Vagina (tissue), 2 donors: ENCODE measurements at regions not wholly inside any gene's neighbourhood (a gene's known extent, or its start where the extent isn't known, plus 50 kb on each side); places are given as distances from the start of the nearest gene placed in this dataset.

Experiments used
- DNase-seq, 2 donors: peaks; one replicate each; pipeline ENCODE4 v3.0.0-alpha.2; 2017; ENCODE audit errors: extremely low spot score in 2 of 2
- H3K27ac ChIP-seq: fragments of 200-600 bp; sonication (generic); one replicate; pipeline ENCODE4 v1.5.1; 2019
- H3K27me3 ChIP-seq: fragments of 200-600 bp; sonication (generic); one replicate; pipeline ENCODE4 v1.5.1; 2019
- H3K36me3 ChIP-seq, 2 donors: fragments of 200-600 bp; sonication (generic); one replicate each; pipeline ENCODE4 v1.5.1; 2017 to 2019
- H3K4me1 ChIP-seq: fragments of 200-600 bp; sonication (generic); one replicate; pipeline ENCODE4 v1.5.1; 2019
- H3K4me3 ChIP-seq, 2 donors: fragments of 200-600 bp; sonication (generic); 1 replicate in 1 of 2; 2 replicates in 1 of 2; pipeline ENCODE4 v1.5.1; 2016 to 2019
- H3K9me3 ChIP-seq: fragments of 200-600 bp; sonication (generic); one replicate; pipeline ENCODE4 v1.5.1; 2019
- CTCF ChIP-seq, 3 experiments: fragments of 450-650 bp in 2 of 3; fragments of 200-600 bp in 1 of 3; sonication (generic) in 1 of 3; IDR thresholded peaks; one replicate each; pipeline ENCODE4 v1.5.1; 2017 to 2019; ENCODE audit warnings: antibody characterized with exemption in 3 of 3, mild to moderate bottlenecking in 2 of 3, moderate library complexity in 2 of 3
- POLR2A ChIP-seq, 2 donors: fragments of 450-650 bp; IDR thresholded peaks; one replicate each; pipeline ENCODE4 v1.6.1; 2017; ENCODE audit warnings: antibody characterized with exemption in 2 of 2, mild to moderate bottlenecking in 2 of 2, moderate library complexity in 2 of 2
- POLR2AphosphoS5 ChIP-seq, 2 donors: sonication (generic); formaldehyde crosslinking; IDR thresholded peaks; one replicate each; pipeline ENCODE4 v1.9.0; 2017; ENCODE audit warnings: antibody characterized with exemption in 2 of 2, mild to moderate bottlenecking in 2 of 2, low read depth in 1 of 2; ENCODE audit not compliant: insufficient read depth in 1 of 2
- intact Hi-C: fragments of 100-400 bp; cut with DNase I; formaldehyde crosslinking; loops from one replicate; pipeline ENCODE4 v1.15.1; 2023

GRCh38 chr2:80715433-80715832 lies 410.9 kb upstream of the LRRTM1 start:
- Histone ChIP-seq H3K27me3 (no peaks in the 10 kb centered on the region), H3K4me1 (no peaks in the 10 kb centered on the region), H3K27ac (no peak overlapping the region), H3K4me3 (no peak overlapping the region), H3K9me3 (no peaks in the 10 kb centered on the region), H3K36me3 (no peaks in the 10 kb centered on the region)
- TF ChIP-seq POLR2AphosphoS5 (IDR thresholded peaks at IDR 0.05; ENCODE audit: insufficient read depth in 1 of 2, low read depth in 1 of 2), result no peak
- DNase-seq, result no peak
- intact Hi-C loops, result no loop called here

- Histone ChIP-seq H3K27ac (no peak overlapping the region), H3K4me1 (no peaks in the 10 kb centered on the region), H3K9me3 (no peaks in the 10 kb centered on the region), H3K36me3 (no peaks in the 10 kb centered on the region), H3K4me3 (no peak overlapping the region), H3K27me3 (no peaks in the 10 kb centered on the region)
- no peak for DNase-seq
- TF ChIP-seq POLR2A (IDR thresholded peaks at IDR 0.05), result no peak
- no peak for TF ChIP-seq CTCF (IDR thresholded peaks at IDR 0.05)
- no peak for TF ChIP-seq POLR2AphosphoS5 (IDR thresholded peaks at IDR 0.05; ENCODE audit: insufficient read depth in 1 of 2, low read depth in 1 of 2)
- intact Hi-C loops, result no loop called here
These were observed 407.4 kb upstream of the LRRTM1 start for GRCh38 chr2:80711915-80712314.

- no peak for TF ChIP-seq POLR2A (IDR thresholded peaks at IDR 0.05)
- no peak for TF ChIP-seq POLR2AphosphoS5 (IDR thresholded peaks at IDR 0.05; ENCODE audit: insufficient read depth in 1 of 2, low read depth in 1 of 2)
- TF ChIP-seq CTCF (IDR thresholded peaks at IDR 0.05), result no peak
- intact Hi-C loops, result no loop called here
- H3K4me1 ChIP-seq, result no peaks in the 10 kb centered on the region
These were observed 402.4 kb upstream of the LRRTM1 start for GRCh38 chr2:80706951-80707350.

GRCh38 chr2:80706541-80706940 lies 402.0 kb upstream of the LRRTM1 start:
- no peak overlapping the region for H3K27ac ChIP-seq
- no peak for TF ChIP-seq CTCF (IDR thresholded peaks at IDR 0.05)
- TF ChIP-seq POLR2A (IDR thresholded peaks at IDR 0.05), result no peak
- no peak for TF ChIP-seq POLR2AphosphoS5 (IDR thresholded peaks at IDR 0.05; ENCODE audit: insufficient read depth in 1 of 2, low read depth in 1 of 2)
- no peak overlapping the region for H3K4me3 ChIP-seq
- intact Hi-C loops, result no loop called here
- H3K27me3 ChIP-seq, result no peaks in the 10 kb centered on the region
- H3K9me3 ChIP-seq, result no peaks in the 10 kb centered on the region
- H3K36me3 ChIP-seq, result no peaks in the 10 kb centered on the region
- H3K4me1 ChIP-seq, result no peaks in the 10 kb centered on the region
- no peak for DNase-seq

More at GRCh38 chr2:80706951-80707350, 402.4 kb upstream of the LRRTM1 start:
- no peak for DNase-seq
- no peak overlapping the region for H3K27ac ChIP-seq
- H3K4me3 ChIP-seq, result no peak overlapping the region
- no peaks in the 10 kb centered on the region for H3K9me3 ChIP-seq
- H3K27me3 ChIP-seq, result no peaks in the 10 kb centered on the region
- H3K36me3 ChIP-seq, result no peaks in the 10 kb centered on the region

- intact Hi-C loops, result no loop called here
- H3K27ac ChIP-seq, result no peak overlapping the region
- no peaks in the 10 kb centered on the region for H3K4me1 ChIP-seq
- H3K36me3 ChIP-seq, result no peaks in the 10 kb centered on the region
- no peaks in the 10 kb centered on the region for H3K27me3 ChIP-seq
- no peak for DNase-seq
- no peaks in the 10 kb centered on the region for H3K9me3 ChIP-seq
- no peak for TF ChIP-seq CTCF (IDR thresholded peaks at IDR 0.05)
- TF ChIP-seq POLR2A (IDR thresholded peaks at IDR 0.05), result no peak
- no peak for TF ChIP-seq POLR2AphosphoS5 (IDR thresholded peaks at IDR 0.05; ENCODE audit: insufficient read depth in 1 of 2, low read depth in 1 of 2)
- no peak overlapping the region for H3K4me3 ChIP-seq
These were observed 399.0 kb upstream of the LRRTM1 start for GRCh38 chr2:80703532-80703931.

- Histone ChIP-seq H3K4me3 (no peak overlapping the region), H3K27me3 (no peaks in the 10 kb centered on the region), H3K9me3 (no peaks in the 10 kb centered on the region), H3K27ac (no peak overlapping the region), H3K36me3 (no peaks in the 10 kb centered on the region), H3K4me1 (no peaks in the 10 kb centered on the region)
- TF ChIP-seq POLR2A (IDR thresholded peaks at IDR 0.05) (no peak), CTCF (IDR thresholded peaks at IDR 0.05) (no peak), POLR2AphosphoS5 (IDR thresholded peaks at IDR 0.05; ENCODE audit: insufficient read depth in 1 of 2, low read depth in 1 of 2) (no peak)
- no peak for DNase-seq
- intact Hi-C loops, result no loop called here
These were observed 396.4 kb upstream of the LRRTM1 start for GRCh38 chr2:80700961-80701360.
